Fibroblast of the conjunctiva (primary cell): ENCODE measurements at regions not wholly inside any gene's neighbourhood (a gene's known extent, or its start where the extent isn't known, plus 50 kb on each side); places are given as distances from the start of the nearest gene placed in this dataset.

Experiments
- DNase-seq: peaks from one replicate; pipeline ENCODE4 v3.0.0-alpha.2; 2010; ENCODE audit warnings: low read depth

- DNase-seq: no peak
Measured at GRCh38 chr1:214205053-214205452, 75.9 kb upstream of the SMYD2 start.

DNA sequence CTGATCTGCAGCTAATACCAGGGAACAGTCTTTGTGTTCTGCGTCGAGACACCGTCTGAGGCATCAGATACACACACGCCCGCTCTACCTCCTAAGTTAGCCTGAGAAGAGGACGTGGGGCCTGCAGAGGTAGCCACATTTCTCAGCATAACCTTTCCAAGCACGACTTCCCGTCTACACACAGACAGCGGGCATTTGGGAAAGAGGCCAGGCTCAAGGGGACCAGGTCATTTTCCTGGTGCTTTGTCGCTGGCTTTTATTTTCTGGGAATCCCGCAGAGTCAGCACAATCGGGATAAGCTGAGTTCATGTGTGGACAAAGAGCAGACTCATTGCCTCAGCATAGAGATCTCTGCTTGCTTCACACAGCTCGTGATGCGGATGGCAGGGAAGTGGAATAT is 72.5 kb upstream of the SMYD2 start:
- no peak for DNase-seq

GRCh38 chr1:214209260-214209808 is 71.6 kb upstream of the SMYD2 start:
- no peak for DNase-seq

DNA sequence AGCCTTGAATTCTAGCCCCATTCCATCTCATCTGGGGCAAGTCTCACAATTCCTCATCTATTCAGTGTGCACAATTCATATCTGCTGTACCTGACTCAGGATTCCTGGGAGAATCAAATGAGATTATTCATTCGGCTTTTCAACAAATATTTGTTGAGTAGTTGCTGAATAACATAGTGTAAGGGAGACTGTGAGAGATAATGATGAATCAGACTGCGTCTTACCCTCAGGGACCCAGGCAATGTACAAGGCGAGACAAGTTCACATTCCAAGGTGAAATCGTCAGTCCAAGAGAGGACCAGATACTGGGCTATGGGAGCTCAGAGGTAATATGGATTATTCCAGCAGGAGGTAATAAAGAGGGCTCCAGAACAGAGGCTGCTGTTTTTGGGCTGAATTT is 67.8 kb upstream of the SMYD2 start:
- no peak for DNase-seq

- no peak for DNase-seq
Measured at GRCh38 chr1:214214851-214215250, 66.1 kb upstream of the SMYD2 start.

DNA sequence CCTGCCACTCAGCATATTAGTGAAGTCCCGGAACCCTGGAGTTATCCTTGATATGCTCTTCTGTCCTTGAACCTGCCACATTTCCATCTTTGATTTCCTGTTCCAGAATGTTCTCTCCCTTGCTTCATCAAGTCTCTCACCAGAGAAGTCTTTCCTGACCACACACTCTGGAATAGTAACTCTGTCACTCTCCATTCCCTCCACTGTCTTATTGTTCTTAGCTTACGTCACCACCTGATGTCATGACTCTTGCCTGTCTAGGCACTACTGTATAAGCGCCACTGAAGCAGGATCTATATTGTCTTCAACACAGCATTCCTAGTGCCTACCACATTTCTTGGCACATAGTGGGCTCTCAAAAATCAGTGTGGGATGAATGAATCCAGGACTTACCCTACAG is 65.4 kb upstream of the SMYD2 start:
- no peak for DNase-seq

GRCh38 chr1:214216021-214216420 is 64.9 kb upstream of the SMYD2 start:
- DNase-seq: no peak

DNA sequence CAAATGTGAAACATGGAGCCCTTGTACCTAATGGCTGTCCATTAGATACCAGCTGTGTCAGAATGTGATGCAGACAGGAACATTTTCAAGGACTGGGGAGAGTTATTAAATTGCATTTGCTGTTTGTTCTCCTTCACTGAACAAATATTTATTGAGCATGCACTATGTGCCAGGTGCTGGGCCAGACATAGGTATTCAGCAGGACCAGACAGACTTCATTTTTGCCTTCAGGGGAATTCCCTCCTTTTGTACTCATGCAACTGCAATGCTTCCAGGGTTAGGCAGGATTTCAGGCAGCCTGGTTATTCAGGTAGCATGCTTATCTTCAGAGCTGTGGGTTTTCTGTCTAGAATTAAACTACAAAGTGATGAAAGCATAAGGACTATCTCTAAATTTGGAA is 64.2 kb upstream of the SMYD2 start:
- DNase-seq: no peak

GRCh38 chr1:214219902-214220301 is 61.1 kb upstream of the SMYD2 start:
- DNase-seq: no peak

- no peak for DNase-seq
Measured at GRCh38 chr1:214220891-214221290, 60.1 kb upstream of the SMYD2 start.

DNA sequence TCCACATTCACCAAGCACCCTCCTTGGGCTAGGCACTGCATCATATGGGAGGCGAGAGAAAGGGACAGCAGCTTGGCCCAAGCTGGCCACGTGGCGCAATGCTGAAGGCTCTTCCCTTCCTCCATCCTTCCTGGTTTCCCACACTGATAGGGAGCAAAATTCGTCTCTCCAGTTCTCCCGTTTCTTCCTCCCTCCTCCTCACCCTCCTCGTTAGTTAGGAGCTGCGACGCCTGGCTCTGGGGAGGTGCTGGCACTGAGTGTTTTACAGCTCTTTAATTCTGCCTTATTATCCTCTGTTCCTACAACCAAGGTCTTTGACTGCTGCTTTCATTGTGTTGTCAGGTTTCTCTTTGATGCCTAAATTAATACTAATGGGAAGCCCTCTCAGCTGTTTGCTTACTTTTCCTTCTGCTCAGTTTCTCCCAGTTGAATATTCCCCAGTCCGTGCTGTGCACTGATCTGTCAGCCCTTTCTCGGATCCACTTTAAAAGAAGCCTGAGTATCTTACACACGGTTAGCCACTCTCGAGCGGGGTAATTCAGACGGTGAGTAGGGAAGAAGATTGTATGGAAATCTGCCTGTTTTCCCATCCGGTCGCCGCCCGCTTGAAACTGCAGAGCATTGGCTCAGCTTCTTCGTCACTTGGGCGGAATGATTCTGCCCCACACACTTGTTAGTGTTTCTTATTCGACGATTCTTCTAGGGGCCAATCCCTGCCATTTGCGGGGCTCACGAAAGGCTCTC is 56.2 kb upstream of the SMYD2 start:
- no peak for DNase-seq

GRCh38 chr1:214228976-214229375 is 52.0 kb upstream of the SMYD2 start:
- DNase-seq: no peak

DNA sequence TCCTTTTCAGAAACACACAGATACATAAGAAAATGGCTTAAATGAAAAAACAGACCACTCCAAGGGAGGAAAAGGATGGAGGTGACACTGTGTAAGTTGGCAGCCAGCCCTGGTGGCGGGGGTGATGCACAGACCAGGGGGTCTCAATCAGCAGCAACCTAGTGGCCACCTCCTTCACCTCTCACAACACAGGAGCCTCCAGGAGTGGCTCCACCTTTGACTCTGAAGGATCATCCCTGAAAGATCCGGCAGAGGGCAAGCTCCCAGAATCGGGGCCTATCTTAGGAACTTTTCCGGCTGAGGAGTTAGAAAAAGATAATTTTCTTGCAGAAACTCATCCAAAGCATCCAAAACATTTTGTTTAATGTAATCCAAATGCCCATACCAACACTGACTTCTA is 51.2 kb upstream of the SMYD2 start:
- DNase-seq: no peak
